Esophagus muscularis mucosa (tissue), 4 donors: ENCODE measurements at regions not wholly inside any gene's neighbourhood (a gene's known extent, or its start where the extent isn't known, plus 50 kb on each side); places are given as distances from the start of the nearest gene placed in this dataset.

ENCODE experiments used
- DNase-seq: peaks from one replicate; pipeline ENCODE4 v3.0.0-alpha.2; 2017; ENCODE audit errors: extremely low spot score
- H3K27ac ChIP-seq, 4 donors: fragments of 200-600 bp; sonication (generic); replicated peaks in 1 of 4; 1 replicate in 3 of 4; 2 replicates in 1 of 4; pipeline ENCODE4 v1.5.1; 2016 to 2019; ENCODE audit warnings: mild to moderate bottlenecking in 1 of 4
- H3K27me3 ChIP-seq, 4 donors: fragments of 200-600 bp; sonication (generic); one replicate each; pipeline versions ENCODE4 v1.5.1 to v1.6.0; 2016 to 2019
- H3K36me3 ChIP-seq, 4 donors: fragments of 200-600 bp; sonication (generic); one replicate each; pipeline ENCODE4 v1.5.1; 2016 to 2019
- H3K4me1 ChIP-seq, 4 donors: fragments of 200-600 bp; sonication (generic); one replicate each; pipeline ENCODE4 v1.5.1; 2016 to 2019
- H3K4me3 ChIP-seq, 4 donors: fragments of 200-600 bp; sonication (generic); 1 replicate in 2 of 4; 2 replicates in 2 of 4; pipeline ENCODE4 v1.5.1; 2016 to 2019; ENCODE audit warnings: mild to moderate bottlenecking in 4 of 4, moderate library complexity in 1 of 4
- H3K9me3 ChIP-seq, 4 donors: fragments of 200-600 bp; sonication (generic); 1 replicate in 3 of 4; 2 replicates in 1 of 4; pipeline ENCODE4 v1.5.1; 2016 to 2019
- EP300 ChIP-seq: sonication (generic); formaldehyde crosslinking; IDR thresholded peaks from one replicate; pipeline ENCODE4 v1.6.1; 2017; ENCODE audit warnings: antibody characterized with exemption
- POLR2A ChIP-seq: fragments of 450-650 bp; IDR thresholded peaks from one replicate; pipeline ENCODE4 v1.6.1; 2017; ENCODE audit warnings: antibody characterized with exemption, moderate library complexity, mild to moderate bottlenecking, low read depth
- POLR2AphosphoS5 ChIP-seq, 2 donors: sonication (generic); formaldehyde crosslinking; IDR thresholded peaks; one replicate each; pipeline ENCODE4 v1.6.1; 2017; ENCODE audit warnings: antibody characterized with exemption in 2 of 2
- WGBS: methylation state at CpG from one replicate; pipeline ENCODE4 v1.1.5; 2018; 5-methylcytosine and 5-hydroxymethylcytosine counted together
- intact Hi-C: fragments of 100-400 bp; cut with DNase I; formaldehyde crosslinking; loops from one replicate; pipeline ENCODE4 v1.15.1; 2023
- TF ChIP-seq, protein P1 (sequence below), 3 experiments: fragments of 200-600 bp in 2 of 3; fragments of 450-650 bp in 1 of 3; sonication (generic) in 2 of 3; IDR thresholded peaks; one replicate each; pipeline ENCODE4 v1.5.1; 2017 to 2019; ENCODE audit warnings: antibody characterized with exemption in 3 of 3, mild to moderate bottlenecking in 2 of 3, moderate library complexity in 1 of 3

DNA sequence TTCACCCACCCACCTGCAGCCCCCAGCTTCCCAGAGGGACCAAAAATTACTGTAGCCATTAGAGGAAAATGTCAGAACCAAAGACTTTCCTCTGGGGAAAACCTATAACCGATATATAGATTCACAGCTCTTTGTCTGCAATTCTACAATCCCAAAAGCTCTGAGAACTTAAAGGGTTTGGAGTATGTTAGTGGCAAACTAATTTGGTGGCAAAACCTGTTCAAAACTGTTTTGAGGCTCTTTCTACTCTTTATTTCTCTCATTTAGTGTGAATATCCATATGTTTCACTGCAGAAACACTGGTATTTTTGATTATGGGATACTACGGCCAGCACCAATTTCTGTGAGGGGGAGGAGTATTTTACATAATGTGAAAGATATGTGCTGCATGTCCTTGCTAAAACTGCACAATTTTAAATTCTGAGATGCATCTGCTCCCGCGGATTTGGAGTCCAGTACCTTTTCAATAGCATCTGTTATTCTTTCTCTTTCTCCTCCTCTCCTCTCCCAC, 87.5 kb upstream of the MTNR1B start:
- 92% methylated on average over 4 of the region's 4 CpGs for WGBS
- H3K9me3 ChIP-seq: no peaks in the 10 kb centered on the region
- no peak for DNase-seq
- peaks cover 0 to 5% (median 0%) of the 10 kb centered on the region in 4 donors for H3K4me1 ChIP-seq
- intact Hi-C loops: loop anchor here (10.0 kb wide), 1 partner anchor 667 kb away; no protein-coding TSS in a partner anchor
- no peak for TF ChIP-seq POLR2AphosphoS5 (IDR thresholded peaks at IDR 0.05)
- no peaks in the 10 kb centered on the region for H3K36me3 ChIP-seq
- no peak overlapping the region for H3K27ac ChIP-seq
- no peaks in the 10 kb centered on the region for H3K27me3 ChIP-seq
- no peak overlapping the region for H3K4me3 ChIP-seq

DNA sequence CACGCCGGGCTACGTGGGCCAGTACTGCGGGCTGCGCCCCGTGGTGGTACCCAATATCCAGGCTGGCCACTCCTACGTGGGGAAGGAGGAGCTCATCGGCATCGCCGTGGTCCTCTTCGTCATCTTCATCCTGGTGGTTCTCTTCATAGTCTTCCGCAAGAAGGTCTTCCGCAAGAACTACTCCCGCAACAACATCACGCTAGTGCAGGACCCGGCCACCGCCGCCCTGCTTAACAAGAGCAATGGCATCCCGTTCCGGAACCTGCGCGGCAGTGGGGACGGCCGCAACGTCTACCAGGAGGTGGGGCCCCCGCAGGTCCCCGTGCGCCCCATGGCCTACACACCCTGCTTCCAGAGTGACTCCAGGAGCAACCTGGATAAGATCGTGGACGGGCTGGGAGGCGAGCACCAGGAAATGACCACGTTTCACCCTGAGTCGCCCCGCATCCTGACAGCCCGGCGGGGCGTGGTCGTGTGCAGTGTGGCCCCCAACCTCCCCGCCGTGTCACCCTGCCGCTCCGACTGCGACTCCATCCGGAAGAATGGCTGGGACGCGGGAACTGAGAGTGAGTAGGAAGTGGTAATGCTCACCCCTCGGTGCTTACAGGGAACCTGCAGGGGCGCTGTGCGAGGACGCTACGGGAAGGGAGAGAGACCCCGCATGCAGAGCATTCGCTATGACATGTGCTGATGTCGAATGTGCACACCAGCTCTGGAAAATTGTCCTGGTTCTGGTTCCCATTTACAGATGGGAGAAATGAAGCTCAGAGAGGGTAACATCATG, 86.4 kb upstream of the MTNR1B start:
- no peaks in the 10 kb centered on the region for H3K27me3 ChIP-seq
- DNase-seq: no peak
- no peaks in the 10 kb centered on the region for H3K36me3 ChIP-seq
- no peaks in the 10 kb centered on the region for H3K9me3 ChIP-seq
- WGBS: 98% methylated on average over 37 of the region's 54 CpGs
- no peak for TF ChIP-seq POLR2A
- no peak for TF ChIP-seq POLR2AphosphoS5 (IDR thresholded peaks at IDR 0.05)
- TF ChIP-seq EP300: no peak
- TF ChIP-seq, protein P1, sequence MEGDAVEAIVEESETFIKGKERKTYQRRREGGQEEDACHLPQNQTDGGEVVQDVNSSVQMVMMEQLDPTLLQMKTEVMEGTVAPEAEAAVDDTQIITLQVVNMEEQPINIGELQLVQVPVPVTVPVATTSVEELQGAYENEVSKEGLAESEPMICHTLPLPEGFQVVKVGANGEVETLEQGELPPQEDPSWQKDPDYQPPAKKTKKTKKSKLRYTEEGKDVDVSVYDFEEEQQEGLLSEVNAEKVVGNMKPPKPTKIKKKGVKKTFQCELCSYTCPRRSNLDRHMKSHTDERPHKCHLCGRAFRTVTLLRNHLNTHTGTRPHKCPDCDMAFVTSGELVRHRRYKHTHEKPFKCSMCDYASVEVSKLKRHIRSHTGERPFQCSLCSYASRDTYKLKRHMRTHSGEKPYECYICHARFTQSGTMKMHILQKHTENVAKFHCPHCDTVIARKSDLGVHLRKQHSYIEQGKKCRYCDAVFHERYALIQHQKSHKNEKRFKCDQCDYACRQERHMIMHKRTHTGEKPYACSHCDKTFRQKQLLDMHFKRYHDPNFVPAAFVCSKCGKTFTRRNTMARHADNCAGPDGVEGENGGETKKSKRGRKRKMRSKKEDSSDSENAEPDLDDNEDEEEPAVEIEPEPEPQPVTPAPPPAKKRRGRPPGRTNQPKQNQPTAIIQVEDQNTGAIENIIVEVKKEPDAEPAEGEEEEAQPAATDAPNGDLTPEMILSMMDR (IDR thresholded peaks at IDR 0.05): no peak
- no peak overlapping the region for H3K4me3 ChIP-seq
- H3K4me1 ChIP-seq: peaks cover 0 to 5% (median 0%) of the 10 kb centered on the region in 4 donors
- no peak overlapping the region for H3K27ac ChIP-seq
- intact Hi-C loops: loop anchor here (10.0 kb wide), 1 partner anchor 668 kb away; no protein-coding TSS in a partner anchor

DNA sequence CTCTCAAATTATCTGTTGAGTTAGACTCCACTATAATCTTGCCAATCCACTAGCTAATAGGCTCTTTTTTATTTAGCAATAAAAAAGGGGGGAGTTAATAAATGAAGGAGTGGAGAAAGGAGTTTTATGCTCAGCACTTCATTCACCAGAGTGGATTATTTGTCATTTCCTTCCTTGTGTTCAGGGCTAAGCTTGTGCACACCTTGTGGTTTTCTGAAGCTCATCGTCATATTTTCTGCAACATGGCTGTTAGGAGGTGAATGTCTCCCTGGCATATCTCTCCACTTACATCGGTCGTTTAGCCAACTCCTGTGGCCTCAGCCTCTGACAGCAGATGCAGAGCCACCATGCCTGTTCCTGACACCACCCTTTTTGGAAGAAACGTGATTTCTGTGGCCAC, 83.9 kb upstream of the MTNR1B start:
- H3K9me3 ChIP-seq: no peaks in the 10 kb centered on the region
- WGBS: 71% methylated on average over 4 of the region's 4 CpGs
- no peaks in the 10 kb centered on the region for H3K36me3 ChIP-seq
- no peak for TF ChIP-seq POLR2AphosphoS5 (IDR thresholded peaks at IDR 0.05)
- peaks cover 0 to 5% (median 0%) of the 10 kb centered on the region in 4 donors for H3K4me1 ChIP-seq
- H3K27me3 ChIP-seq: no peaks in the 10 kb centered on the region
- no peak overlapping the region for H3K27ac ChIP-seq
- intact Hi-C loops: loop anchor here (10.0 kb wide), 1 partner anchor 671 kb away; no protein-coding TSS in a partner anchor
- DNase-seq: no peak
- H3K4me3 ChIP-seq: no peak overlapping the region

- H3K27ac ChIP-seq: no peak overlapping the region
- intact Hi-C loops: loop anchor here (10.0 kb wide), 1 partner anchor 672 kb away; no protein-coding TSS in a partner anchor
- H3K36me3 ChIP-seq: no peaks in the 10 kb centered on the region
- H3K9me3 ChIP-seq: no peaks in the 10 kb centered on the region
- TF ChIP-seq EP300 (no peak), POLR2AphosphoS5 (IDR thresholded peaks at IDR 0.05) (no peak), POLR2A (no peak)
- TF ChIP-seq, protein P1 (IDR thresholded peaks at IDR 0.05): peak; percentile 58 to 71 (median 63)
- H3K27me3 ChIP-seq: no peaks in the 10 kb centered on the region
- H3K4me3 ChIP-seq: no peak overlapping the region
- WGBS: 47% methylated on average over 4 of the region's 4 CpGs
- peaks cover 0 to 5% (median 0%) of the 10 kb centered on the region in 4 donors for H3K4me1 ChIP-seq
- DNase-seq: no peak
Observed at GRCh38 chr11:92886243-92886905, 83.1 kb upstream of the MTNR1B start.

GRCh38 chr11:92888696-92889095, 80.8 kb upstream of the MTNR1B start:
- DNase-seq: no peak
- Histone ChIP-seq H3K27me3 (no peaks in the 10 kb centered on the region), H3K4me3 (no peak overlapping the region), H3K4me1 (peaks cover 0 to 5% (median 0%) of the 10 kb centered on the region in 4 donors), H3K36me3 (no peaks in the 10 kb centered on the region), H3K27ac (no peak overlapping the region), H3K9me3 (no peaks in the 10 kb centered on the region)
- WGBS: 98% methylated on average over 5 of the region's 5 CpGs
- TF ChIP-seq, protein P1 (IDR thresholded peaks at IDR 0.05): no peak
- TF ChIP-seq POLR2A (no peak), EP300 (no peak), POLR2AphosphoS5 (IDR thresholded peaks at IDR 0.05) (no peak)
- intact Hi-C loops: loop anchor here (10.0 kb wide), 1 partner anchor 674 kb away; no protein-coding TSS in a partner anchor
